ENCODE measurements at regions not wholly inside any gene's neighbourhood (a gene's known extent, or its start where the extent isn't known, plus 50 kb on each side); places are given as distances from the start of the nearest gene placed in this dataset.
"Not testable (repeated sequence)": the region's sequence is repeated elsewhere in the genome, so short reads cannot be mapped to it uniquely, and the experiment has no call there.

DNA sequence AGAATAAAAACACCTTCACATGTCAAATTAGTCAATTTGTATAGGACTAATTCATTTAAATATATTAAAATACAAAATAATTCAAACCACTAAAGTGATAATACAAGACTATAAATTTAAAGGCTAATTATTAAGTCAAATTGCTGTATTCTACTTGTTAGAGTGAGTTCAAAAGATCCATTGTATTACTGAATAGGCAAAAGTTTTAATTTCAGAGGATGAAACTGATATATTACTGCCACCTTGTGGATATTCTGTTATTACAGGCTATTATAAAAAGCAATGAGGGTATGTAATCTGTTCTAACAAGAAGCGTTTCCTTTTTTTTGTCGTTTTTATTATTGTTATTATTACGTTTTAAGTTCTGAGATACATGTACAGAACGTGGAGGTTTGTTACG is 1825.5 kb upstream of the TPTE start:
- POLR2A ChIA-PET; CTCF ChIA-PET; H3K27me3 Mint-ChIP-seq (ENCODE audit: insufficient read depth, unreplicated experiment); H3K36me3 Mint-ChIP-seq (ENCODE audit: insufficient read depth, unreplicated experiment); H3K4me3 Mint-ChIP-seq (ENCODE audit: unreplicated experiment); H3K4me1 Mint-ChIP-seq (ENCODE audit: insufficient read depth, unreplicated experiment); H3K9me3 Mint-ChIP-seq (ENCODE audit: unreplicated experiment); DNase-seq (ENCODE audit: unreplicated experiment); intact Hi-C loops (cut with micrococcal nuclease); H3K27ac Mint-ChIP-seq (ENCODE audit: low read depth, unreplicated experiment); BruUV-seq (replicated peaks): not testable (repeated sequence)
- peak; percentile 12 for TF ChIP-seq CTCF (IDR thresholded peaks at IDR 0.05; ENCODE audit: unreplicated experiment)

DNA sequence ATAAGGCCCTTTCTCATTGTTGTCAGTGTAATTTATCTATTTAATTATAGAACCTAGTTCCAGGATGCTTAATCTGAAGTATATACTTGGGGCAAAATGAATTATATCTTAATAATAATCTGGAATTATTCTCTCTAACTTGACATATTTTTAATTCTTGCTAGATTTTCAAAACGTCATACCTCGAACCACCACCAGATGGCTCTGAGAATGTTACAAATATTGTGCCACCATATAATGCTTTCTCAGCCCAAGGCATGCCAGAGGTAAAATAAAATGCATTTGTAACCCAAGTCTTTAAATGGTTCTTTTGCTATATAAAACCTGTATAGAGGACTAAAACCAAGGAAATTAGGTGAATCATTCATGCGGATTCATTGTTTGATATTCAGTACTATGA is 1820.1 kb upstream of the TPTE start:
- H3K36me3 Mint-ChIP-seq (ENCODE audit: insufficient read depth, unreplicated experiment); DNase-seq (ENCODE audit: unreplicated experiment); H3K27me3 Mint-ChIP-seq (ENCODE audit: insufficient read depth, unreplicated experiment); H3K27ac Mint-ChIP-seq (ENCODE audit: low read depth, unreplicated experiment); intact Hi-C loops (cut with micrococcal nuclease); CTCF ChIA-PET; H3K4me3 Mint-ChIP-seq (ENCODE audit: unreplicated experiment); BruUV-seq (replicated peaks); POLR2A ChIA-PET; H3K4me1 Mint-ChIP-seq (ENCODE audit: insufficient read depth, unreplicated experiment); H3K9me3 Mint-ChIP-seq (ENCODE audit: unreplicated experiment): not testable (repeated sequence)

DNA sequence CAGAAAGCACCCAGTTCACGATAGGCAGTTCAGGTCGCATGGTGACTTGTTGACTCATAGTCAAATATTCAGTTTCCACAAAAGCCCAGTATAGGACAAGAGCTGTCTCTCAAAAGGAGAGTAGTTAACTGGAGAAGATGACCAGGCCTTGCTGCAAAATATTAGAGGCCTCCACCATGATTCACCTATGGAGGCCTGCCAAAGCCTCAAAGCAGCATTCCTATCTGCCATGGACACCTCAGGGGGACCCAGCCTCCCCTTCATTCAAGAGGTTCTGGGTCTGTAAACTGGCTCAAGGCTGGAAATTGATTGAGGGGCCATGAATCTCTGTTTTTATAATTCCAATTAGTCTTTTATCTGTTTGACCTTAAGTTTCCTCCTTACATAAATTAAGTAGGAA is 1815.6 kb upstream of the TPTE start:
- H3K4me1 Mint-ChIP-seq (ENCODE audit: insufficient read depth, unreplicated experiment); H3K9me3 Mint-ChIP-seq (ENCODE audit: unreplicated experiment); H3K4me3 Mint-ChIP-seq (ENCODE audit: unreplicated experiment); POLR2A ChIA-PET; H3K36me3 Mint-ChIP-seq (ENCODE audit: insufficient read depth, unreplicated experiment); H3K27me3 Mint-ChIP-seq (ENCODE audit: insufficient read depth, unreplicated experiment); DNase-seq (ENCODE audit: unreplicated experiment); CTCF ChIA-PET; H3K27ac Mint-ChIP-seq (ENCODE audit: low read depth, unreplicated experiment); intact Hi-C loops (cut with micrococcal nuclease); BruUV-seq (replicated peaks): not testable (repeated sequence)

Measured in MCF 10A (cell line).